ENCODE measurements at regions not wholly inside any gene's neighbourhood (a gene's known extent, or its start where the extent isn't known, plus 50 kb on each side); places are given as distances from the start of the nearest gene placed in this dataset.

- ATAC-seq = no peak
These were observed 166.9 kb downstream of the MYCN start for GRCh38 chr2:16107246-16107645.

GRCh38 chr2:16106619-16107018 is 166.3 kb downstream of the MYCN start:
- TF ChIP-seq POU6F1 (CRISPR knock-in tag; IDR thresholded peaks at IDR 0.05; ENCODE audit: borderline replicate concordance, low read depth) (no peak), ARNTL (CRISPR knock-in tag; IDR thresholded peaks at IDR 0.05; ENCODE audit: borderline replicate concordance, low read depth) (no peak), CSDC2 (CRISPR knock-in tag; IDR thresholded peaks at IDR 0.05) (no peak), ISL1 (CRISPR knock-in tag; IDR thresholded peaks at IDR 0.05) (no peak)
- ATAC-seq = no peak

More at GRCh38 chr2:16107246-16107645, 166.9 kb downstream of the MYCN start:
- TF ChIP-seq ISL1 (CRISPR knock-in tag; IDR thresholded peaks at IDR 0.05) = no peak
- TF ChIP-seq SNAI2 (CRISPR knock-in tag; IDR thresholded peaks at IDR 0.05) = no peak
- TF ChIP-seq ZNF565 (CRISPR knock-in tag; conservative IDR thresholded peaks at IDR 0.05; ENCODE audit: low read depth) = no peak
- no peak for TF ChIP-seq PATZ1 (CRISPR knock-in tag; IDR thresholded peaks at IDR 0.05; ENCODE audit: borderline replicate concordance)
- no peak for TF ChIP-seq POU6F1 (CRISPR knock-in tag; IDR thresholded peaks at IDR 0.05; ENCODE audit: borderline replicate concordance, low read depth)
- TF ChIP-seq ZC3H10 (CRISPR knock-in tag; IDR thresholded peaks at IDR 0.05) = no peak
- TF ChIP-seq CREB5 (CRISPR knock-in tag; IDR thresholded peaks at IDR 0.05; ENCODE audit: low read depth) = no peak
- no peak for TF ChIP-seq TCF4 (CRISPR knock-in tag; IDR thresholded peaks at IDR 0.05; ENCODE audit: borderline replicate concordance)
- no peak for TF ChIP-seq ZNF70 (CRISPR knock-in tag; IDR thresholded peaks at IDR 0.05)

GRCh38 chr2:16105669-16106281 is 165.4 kb downstream of the MYCN start:
- no peak for ATAC-seq
- TF ChIP-seq ZFP3 (CRISPR knock-in tag; IDR thresholded peaks at IDR 0.05) (no peak), POU6F1 (CRISPR knock-in tag; IDR thresholded peaks at IDR 0.05; ENCODE audit: borderline replicate concordance, low read depth) (no peak), ESRRG (CRISPR knock-in tag; IDR thresholded peaks at IDR 0.05) (no peak), ARNTL (CRISPR knock-in tag; IDR thresholded peaks at IDR 0.05; ENCODE audit: borderline replicate concordance, low read depth) (no peak), ZFP30 (CRISPR knock-in tag; IDR thresholded peaks at IDR 0.05) (no peak), TSHZ2 (CRISPR knock-in tag; IDR thresholded peaks at IDR 0.05) (no peak), ISL1 (CRISPR knock-in tag; IDR thresholded peaks at IDR 0.05) (no peak), CSRNP3 (CRISPR knock-in tag; IDR thresholded peaks at IDR 0.05) (no peak), PATZ1 (CRISPR knock-in tag; IDR thresholded peaks at IDR 0.05; ENCODE audit: borderline replicate concordance) (no peak), ZNF8 (CRISPR knock-in tag; IDR thresholded peaks at IDR 0.05) (no peak)
